ENCODE measurements at regions not wholly inside any gene's neighbourhood (a gene's known extent, or its start where the extent isn't known, plus 50 kb on each side); places are given as distances from the start of the nearest gene placed in this dataset.

- TF ChIP-seq ZBTB33 (IDR thresholded peaks at IDR 0.05; ENCODE audit: borderline replicate concordance, low read depth) (no peak), NRF1 (IDR thresholded peaks at IDR 0.05; ENCODE audit: low read depth, low read length) (no peak), RFX5 (IDR thresholded peaks at IDR 0.05; ENCODE audit: low read length) (no peak), EP300 (IDR thresholded peaks at IDR 0.05; ENCODE audit: borderline replicate concordance in 1 of 2, low read depth in 1 of 2, low read length in 1 of 2) (no peak), MXI1 (IDR thresholded peaks at IDR 0.05; ENCODE audit: low read depth, low read length) (no peak)
- TF ChIP-seq, protein P1, sequence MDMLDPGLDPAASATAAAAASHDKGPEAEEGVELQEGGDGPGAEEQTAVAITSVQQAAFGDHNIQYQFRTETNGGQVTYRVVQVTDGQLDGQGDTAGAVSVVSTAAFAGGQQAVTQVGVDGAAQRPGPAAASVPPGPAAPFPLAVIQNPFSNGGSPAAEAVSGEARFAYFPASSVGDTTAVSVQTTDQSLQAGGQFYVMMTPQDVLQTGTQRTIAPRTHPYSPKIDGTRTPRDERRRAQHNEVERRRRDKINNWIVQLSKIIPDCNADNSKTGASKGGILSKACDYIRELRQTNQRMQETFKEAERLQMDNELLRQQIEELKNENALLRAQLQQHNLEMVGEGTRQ (IDR thresholded peaks at IDR 0.05; ENCODE audit: borderline replicate concordance, low read depth, low read length) = no peak
Measured at GRCh38 chr13:70694996-70695715, 586.9 kb upstream of the KLHL1 start (continued).

- no peaks in the 10 kb centered on the region for H3F3A ChIP-seq (replicated peaks; ENCODE audit: insufficient read depth)
- H4K20me1 ChIP-seq (ENCODE audit: insufficient read depth) = no peaks in the 10 kb centered on the region
- H3K4me3 ChIP-seq (ENCODE audit: low read depth in 2 of 2, low read length in 1 of 2) = no peak overlapping the region
- CTCF ChIA-PET = no interaction called here
- H3K36me3 ChIP-seq (replicated peaks in 1 of 2; ENCODE audit: control insufficient read depth in 1 of 2, insufficient read depth in 2 of 2, low read length in 1 of 2) = no peaks in the 10 kb centered on the region
- no peak for DNase-seq
- H3K4me2 ChIP-seq = no peak overlapping the region
- POLR2A ChIA-PET = no interaction called here
- no peaks in the 10 kb centered on the region for H3K27me3 ChIP-seq (ENCODE audit: insufficient read depth)
- H3K27ac ChIP-seq (ENCODE audit: low read depth in 2 of 2, low read length in 1 of 2) = no peak overlapping the region
- TF ChIP-seq FOXM1 (IDR thresholded peaks at IDR 0.05; ENCODE audit: low read depth) (no peak), RAD21 (IDR thresholded peaks at IDR 0.05; ENCODE audit: low read length) (no peak), YY1 (IDR thresholded peaks at IDR 0.05; ENCODE audit: low read depth) (no peak), EZH2phosphoT487 (IDR thresholded peaks at IDR 0.05; ENCODE audit: borderline replicate concordance, low read depth) (no peak), ZBTB33 (IDR thresholded peaks at IDR 0.05; ENCODE audit: borderline replicate concordance, low read depth) (no peak), RXRA (IDR thresholded peaks at IDR 0.05; ENCODE audit: borderline replicate concordance, low read depth) (no peak)
- TF ChIP-seq, protein P2, sequence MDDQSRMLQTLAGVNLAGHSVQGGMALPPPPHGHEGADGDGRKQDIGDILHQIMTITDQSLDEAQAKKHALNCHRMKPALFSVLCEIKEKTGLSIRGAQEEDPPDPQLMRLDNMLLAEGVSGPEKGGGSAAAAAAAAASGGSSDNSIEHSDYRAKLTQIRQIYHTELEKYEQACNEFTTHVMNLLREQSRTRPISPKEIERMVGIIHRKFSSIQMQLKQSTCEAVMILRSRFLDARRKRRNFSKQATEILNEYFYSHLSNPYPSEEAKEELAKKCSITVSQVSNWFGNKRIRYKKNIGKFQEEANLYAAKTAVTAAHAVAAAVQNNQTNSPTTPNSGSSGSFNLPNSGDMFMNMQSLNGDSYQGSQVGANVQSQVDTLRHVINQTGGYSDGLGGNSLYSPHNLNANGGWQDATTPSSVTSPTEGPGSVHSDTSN (IDR thresholded peaks at IDR 0.05) = no peak
- H2AFZ ChIP-seq (ENCODE audit: low read depth) = no peak overlapping the region
- H3K9ac ChIP-seq = no peak overlapping the region
- H3K9me3 ChIP-seq = no peaks in the 10 kb centered on the region
- no peaks in the 10 kb centered on the region; a peak in 1 of 4 replicates for H3K4me1 ChIP-seq (ENCODE audit: control insufficient read depth in 1 of 2, insufficient read depth in 2 of 2, low read depth in 1 of 2, low read length in 1 of 2)
- no peaks in the 10 kb centered on the region for H3K79me2 ChIP-seq (ENCODE audit: insufficient read depth)
- H3K9me2 ChIP-seq = no peaks in the 10 kb centered on the region
Measured at GRCh38 chr13:70668983-70669382, 560.7 kb upstream of the KLHL1 start.
